B cell (primary cell): ENCODE measurements at regions not wholly inside any gene's neighbourhood (a gene's known extent, or its start where the extent isn't known, plus 50 kb on each side); places are given as distances from the start of the nearest gene placed in this dataset.

Experiments used
- ATAC-seq: fragments of 200-7000 bp; cut with Tn5 transposase; one replicate; pipeline ENCODE4 v1.10.0; 2021; ENCODE audit warnings: low read depth, mild to moderate bottlenecking, moderate number of reproducible peaks, moderate library complexity
- CTCF ChIA-PET: fragments of 350-600 bp; sonication (Branson Sonifier 250); formaldehyde crosslinking; loops from one replicate; lab custom pipeline; 2021; ENCODE audit warnings: antibody characterized with exemption, inconsistent platforms; lab: Charles Lee
- POLR2A ChIA-PET: fragments of 350-600 bp; sonication (Branson Sonifier 250); formaldehyde crosslinking; loops from one replicate; lab custom pipeline; 2021; ENCODE audit warnings: antibody characterized with exemption; lab: Charles Lee
- DNase-seq: peaks from one replicate; pipeline ENCODE4 v3.0.0; 2013
- H2AFZ ChIP-seq: 2 replicates; pipeline ENCODE4 v1.6.1; 2012; ENCODE audit warnings: mild to moderate bottlenecking, low read depth, low read length; ENCODE audit not compliant: insufficient read depth, poor library complexity, severe bottlenecking
- H3K27ac ChIP-seq, 2 donors: 1 replicate in 1 of 2; 2 replicates in 1 of 2; pipeline ENCODE4 v1.5.1; 2012 to 2013; ENCODE audit warnings: low read length in 2 of 2, mild to moderate bottlenecking in 2 of 2, moderate library complexity in 1 of 2
- H3K27me3 ChIP-seq, 4 experiments: fragments of 200-600 bp in 1 of 4; sonication (generic) in 1 of 4; replicated peaks in 1 of 4; 1 replicate in 2 of 4; 2 replicates in 2 of 4; pipeline versions ENCODE4 v1.6.1 to v1.7.0; 2013 to 2016; ENCODE audit warnings: low read length in 3 of 4, mild to moderate bottlenecking in 2 of 4, mixed read lengths in 1 of 4, moderate library complexity in 1 of 4; ENCODE audit not compliant: insufficient read depth in 4 of 4, control insufficient read depth in 3 of 4; ENCODE audit errors: control extremely low read depth in 1 of 4
- H3K36me3 ChIP-seq, 2 experiments: replicated peaks in 1 of 2; 1 replicate in 1 of 2; 2 replicates in 1 of 2; pipeline versions ENCODE4 v1.6.1 to v1.7.1; 2013; ENCODE audit warnings: low read length in 1 of 2; ENCODE audit not compliant: insufficient read depth in 2 of 2, control insufficient read depth in 1 of 2; ENCODE audit errors: control extremely low read depth in 1 of 2, extremely low read depth in 1 of 2
- H3K4me1 ChIP-seq, 2 donors: fragments of 200-600 bp in 1 of 2; sonication (generic) in 1 of 2; 1 replicate in 1 of 2; 2 replicates in 1 of 2; pipeline versions ENCODE4 v1.5.1 to v1.6.1; 2013 to 2017; ENCODE audit warnings: low read length in 2 of 2; ENCODE audit not compliant: control insufficient read depth in 2 of 2, insufficient read depth in 2 of 2
- H3K4me2 ChIP-seq: replicated peaks from 2 replicates; pipeline ENCODE3; 2012; ENCODE audit warnings: mild to moderate bottlenecking, low read depth, low read length; ENCODE audit not compliant: poor library complexity, severe bottlenecking
- H3K4me3 ChIP-seq, 5 experiments: fragments of 200-600 bp in 1 of 5; sonication (generic) in 1 of 5; 1 replicate in 3 of 5; 2 replicates in 2 of 5; pipeline versions ENCODE4 v1.5.1 to v1.7.0; 2011 to 2016; ENCODE audit warnings: low read length in 4 of 5, mild to moderate bottlenecking in 4 of 5, low read depth in 2 of 5, control low read depth in 1 of 5, moderate library complexity in 1 of 5; ENCODE audit not compliant: insufficient read depth in 1 of 5; ENCODE audit errors: control extremely low read depth in 1 of 5, extremely low read depth in 1 of 5
- H3K79me2 ChIP-seq: fragments of 200-600 bp; sonication (generic); one replicate; pipeline ENCODE4 v1.6.0; 2016; ENCODE audit warnings: low read length; ENCODE audit not compliant: control insufficient read depth, insufficient read depth
- H3K9ac ChIP-seq: fragments of 200-600 bp; sonication (generic); 2 replicates; pipeline ENCODE4 v1.6.1; 2017; ENCODE audit warnings: mild to moderate bottlenecking, low read length, moderate library complexity
- H3K9me3 ChIP-seq, 3 donors: one replicate each; pipeline versions ENCODE4 v1.6.1 to v1.7.1; 2013; ENCODE audit warnings: low read length in 2 of 3; ENCODE audit not compliant: control insufficient read depth in 2 of 3, insufficient read depth in 1 of 3; ENCODE audit errors: control extremely low read depth in 1 of 3
- H4K20me1 ChIP-seq: 2 replicates; pipeline ENCODE4 v1.6.0; 2012; ENCODE audit warnings: mild to moderate bottlenecking, low read length; ENCODE audit not compliant: insufficient read depth, control insufficient read depth, poor library complexity, severe bottlenecking
- H3K27ac Mint-ChIP-seq: one replicate; pipeline ENCODE4 v1.8.0; 2021; ENCODE audit warnings: mixed read lengths
- H3K27me3 Mint-ChIP-seq: one replicate; pipeline ENCODE4 v1.8.0; 2021; ENCODE audit warnings: mixed read lengths
- H3K4me1 Mint-ChIP-seq: one replicate; pipeline ENCODE4 v1.8.0; 2021; ENCODE audit warnings: mixed read lengths
- H3K4me3 Mint-ChIP-seq: one replicate; pipeline ENCODE4 v1.8.0; 2021; ENCODE audit warnings: mixed read lengths
- H3K9me3 Mint-ChIP-seq: one replicate; pipeline ENCODE4 v1.8.0; 2022; ENCODE audit warnings: mixed read lengths; ENCODE audit not compliant: insufficient read depth
- EZH2 ChIP-seq: IDR thresholded peaks from 2 replicates; pipeline ENCODE4 v1.6.1; 2012; ENCODE audit warnings: borderline replicate concordance, low read depth, mild to moderate bottlenecking, moderate library complexity, low read length; ENCODE audit not compliant: insufficient read depth, poor library complexity, severe bottlenecking
- WGBS: methylation state at CpG from one replicate; pipeline ENCODE4 v1.1.5; 2013; ENCODE audit warnings: missing lambda C conversion rate; ENCODE audit not compliant: insufficient coverage; 5-methylcytosine and 5-hydroxymethylcytosine counted together
- intact Hi-C: fragments of 100-400 bp; cut with micrococcal nuclease; formaldehyde crosslinking; loops from one replicate; pipeline ENCODE4 v1.10.0; 2022
- TF ChIP-seq, protein P1 (sequence below): fragments of 200-600 bp; IDR thresholded peaks from one replicate; pipeline ENCODE4 v1.8.0; 2022; ENCODE audit warnings: antibody characterized with exemption, mild to moderate bottlenecking

DNA sequence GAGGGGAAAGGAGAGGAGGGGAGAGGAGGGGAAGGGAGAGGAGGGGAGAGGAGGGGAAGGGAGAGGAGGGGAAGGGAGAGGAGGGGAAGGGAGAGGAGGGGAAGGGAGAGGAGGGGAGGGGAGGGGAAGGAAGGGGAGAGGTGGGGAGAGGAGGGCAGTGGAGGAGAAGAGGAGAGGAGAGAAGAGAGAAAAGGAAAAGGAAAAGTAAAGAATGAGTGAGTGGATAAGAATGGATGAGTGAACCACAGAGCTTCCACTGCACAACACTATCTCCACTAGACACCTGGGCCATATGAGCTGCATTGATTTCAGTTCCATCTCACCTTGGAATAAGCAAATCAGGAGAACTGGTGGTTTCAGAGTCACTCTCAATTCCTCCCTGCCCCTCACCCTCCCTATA is 204.1 kb upstream of the TOX3 start:
- ChIA-PET POLR2A (no interaction called here), CTCF (no interaction called here)
- Mint-ChIP-seq H3K4me3 (no peak overlapping the region), H3K9me3 (peaks cover under 1% of the 10 kb centered on the region), H3K4me1 (no peaks in the 10 kb centered on the region), H3K27me3 (peaks cover 2% of the 10 kb centered on the region), H3K27ac (no peak overlapping the region)
- Histone ChIP-seq H3K9me3 (no peaks in the 10 kb centered on the region), H3K27me3 (no peaks in the 10 kb centered on the region), H3K4me3 (no peak overlapping the region), H4K20me1 (no peaks in the 10 kb centered on the region), H2AFZ (no peak overlapping the region), H3K9ac (no peak overlapping the region), H3K4me2 (no peak overlapping the region), H3K27ac (no peak overlapping the region), H3K4me1 (no peaks in the 10 kb centered on the region), H3K79me2 (no peaks in the 10 kb centered on the region), H3K36me3 (no peaks in the 10 kb centered on the region)
- no peak for DNase-seq
- TF ChIP-seq EZH2, result no peak
- TF ChIP-seq, protein P1, sequence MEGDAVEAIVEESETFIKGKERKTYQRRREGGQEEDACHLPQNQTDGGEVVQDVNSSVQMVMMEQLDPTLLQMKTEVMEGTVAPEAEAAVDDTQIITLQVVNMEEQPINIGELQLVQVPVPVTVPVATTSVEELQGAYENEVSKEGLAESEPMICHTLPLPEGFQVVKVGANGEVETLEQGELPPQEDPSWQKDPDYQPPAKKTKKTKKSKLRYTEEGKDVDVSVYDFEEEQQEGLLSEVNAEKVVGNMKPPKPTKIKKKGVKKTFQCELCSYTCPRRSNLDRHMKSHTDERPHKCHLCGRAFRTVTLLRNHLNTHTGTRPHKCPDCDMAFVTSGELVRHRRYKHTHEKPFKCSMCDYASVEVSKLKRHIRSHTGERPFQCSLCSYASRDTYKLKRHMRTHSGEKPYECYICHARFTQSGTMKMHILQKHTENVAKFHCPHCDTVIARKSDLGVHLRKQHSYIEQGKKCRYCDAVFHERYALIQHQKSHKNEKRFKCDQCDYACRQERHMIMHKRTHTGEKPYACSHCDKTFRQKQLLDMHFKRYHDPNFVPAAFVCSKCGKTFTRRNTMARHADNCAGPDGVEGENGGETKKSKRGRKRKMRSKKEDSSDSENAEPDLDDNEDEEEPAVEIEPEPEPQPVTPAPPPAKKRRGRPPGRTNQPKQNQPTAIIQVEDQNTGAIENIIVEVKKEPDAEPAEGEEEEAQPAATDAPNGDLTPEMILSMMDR, result no peak
- no peak for ATAC-seq
- intact Hi-C loops, result no loop called here

GRCh38 chr16:52748741-52749140 is 201.8 kb upstream of the TOX3 start:
- ChIA-PET CTCF (no interaction called here), POLR2A (no interaction called here)
- Histone ChIP-seq H3K36me3 (no peaks in the 10 kb centered on the region), H3K9ac (no peak overlapping the region), H3K27me3 (no peaks in the 10 kb centered on the region), H2AFZ (no peak overlapping the region), H3K4me3 (no peak overlapping the region), H3K9me3 (no peaks in the 10 kb centered on the region), H4K20me1 (no peaks in the 10 kb centered on the region), H3K4me1 (no peaks in the 10 kb centered on the region), H3K79me2 (no peaks in the 10 kb centered on the region), H3K4me2 (no peak overlapping the region), H3K27ac (no peak overlapping the region)
- Mint-ChIP-seq H3K4me1 (no peaks in the 10 kb centered on the region), H3K4me3 (no peak overlapping the region), H3K9me3 (peaks cover 2% of the 10 kb centered on the region), H3K27ac (no peak overlapping the region), H3K27me3 (peaks cover 2% of the 10 kb centered on the region)
- ATAC-seq (no peak), DNase-seq (no peak)
- TF ChIP-seq EZH2, result no peak
- TF ChIP-seq, protein P1, result no peak
- WGBS, result no CpG with 5 or more reads among the region's 4 CpGs
- intact Hi-C loops, result no loop called here
